ENCODE measurements at regions not wholly inside any gene's neighbourhood (a gene's known extent, or its start where the extent isn't known, plus 50 kb on each side); places are given as distances from the start of the nearest gene placed in this dataset.

GRCh38 chr14:84750763-84751554 is 779.0 kb upstream of the FLRT2 start:
- no peaks in the 10 kb centered on the region for H3K27me3 ChIP-seq
- intact Hi-C loops (cut with DNase I), result no loop called here
- no peak for TF ChIP-seq CTCF (IDR thresholded peaks at IDR 0.05)
- no peak overlapping the region for H3K27ac ChIP-seq
- DNase-seq, result no peak
- H3K9me3 ChIP-seq, result no peaks in the 10 kb centered on the region
- no peaks in the 10 kb centered on the region for H3K4me1 ChIP-seq
- no peaks in the 10 kb centered on the region for H3K36me3 ChIP-seq
- no peak overlapping the region for H3K9ac ChIP-seq (ENCODE audit: low read depth in 2 of 2, low read length in 2 of 2)
- no peak overlapping the region for H3K4me3 ChIP-seq

GRCh38 chr14:84751745-84752144 is 778.2 kb upstream of the FLRT2 start:
- no peaks in the 10 kb centered on the region for H3K27me3 ChIP-seq
- no peak overlapping the region for H3K27ac ChIP-seq
- no peaks in the 10 kb centered on the region for H3K4me1 ChIP-seq
- no peak overlapping the region for H3K9ac ChIP-seq (ENCODE audit: low read depth in 2 of 2, low read length in 2 of 2)
- H3K9me3 ChIP-seq, result no peaks in the 10 kb centered on the region
- no peak for TF ChIP-seq CTCF (IDR thresholded peaks at IDR 0.05)
- no peak overlapping the region for H3K4me3 ChIP-seq
- intact Hi-C loops (cut with DNase I), result no loop called here
- DNase-seq, result no peak
- H3K36me3 ChIP-seq, result no peaks in the 10 kb centered on the region

- Histone ChIP-seq H3K36me3 (no peaks in the 10 kb centered on the region), H3K4me3 (no peak overlapping the region), H3K4me1 (no peaks in the 10 kb centered on the region), H3K9ac (ENCODE audit: low read depth in 2 of 2, low read length in 2 of 2) (no peak overlapping the region), H3K27ac (no peak overlapping the region), H3K9me3 (no peaks in the 10 kb centered on the region), H3K27me3 (no peaks in the 10 kb centered on the region)
- no peak for TF ChIP-seq CTCF (IDR thresholded peaks at IDR 0.05)
- DNase-seq, result no peak
- intact Hi-C loops (cut with DNase I), result no loop called here
Observed at GRCh38 chr14:84760489-84761126, 769.3 kb upstream of the FLRT2 start.

GRCh38 chr14:84767434-84767833 is 762.5 kb upstream of the FLRT2 start:
- Histone ChIP-seq H3K27me3 (no peaks in the 10 kb centered on the region), H3K9me3 (no peaks in the 10 kb centered on the region), H3K4me3 (no peak overlapping the region), H3K4me1 (no peaks in the 10 kb centered on the region), H3K36me3 (no peaks in the 10 kb centered on the region), H3K9ac (ENCODE audit: low read depth in 2 of 2, low read length in 2 of 2) (no peak overlapping the region), H3K27ac (no peak overlapping the region)
- intact Hi-C loops (cut with DNase I), result no loop called here
- no peak for TF ChIP-seq CTCF (IDR thresholded peaks at IDR 0.05)
- DNase-seq, result no peak

- H3K27ac ChIP-seq, result no peak overlapping the region
- no peaks in the 10 kb centered on the region for H3K27me3 ChIP-seq
- H3K9me3 ChIP-seq, result no peaks in the 10 kb centered on the region
- no peak overlapping the region for H3K4me3 ChIP-seq
- H3K36me3 ChIP-seq, result no peaks in the 10 kb centered on the region
- no peaks in the 10 kb centered on the region for H3K4me1 ChIP-seq
- TF ChIP-seq CTCF (IDR thresholded peaks at IDR 0.05), result no peak
- no peak for DNase-seq
- intact Hi-C loops (cut with DNase I), result no loop called here
- H3K9ac ChIP-seq (ENCODE audit: low read depth in 2 of 2, low read length in 2 of 2), result no peak overlapping the region
Observed at GRCh38 chr14:84770030-84770429, 759.9 kb upstream of the FLRT2 start.
